ENCODE measurements at regions not wholly inside any gene's neighbourhood (a gene's known extent, or its start where the extent isn't known, plus 50 kb on each side); places are given as distances from the start of the nearest gene placed in this dataset.

- TF ChIP-seq EZH2 (IDR thresholded peaks at IDR 0.05; ENCODE audit: low read length) (no peak), CTCF (optimal IDR thresholded peaks at IDR 0.05 in 1 of 3, IDR thresholded peaks at IDR 0.05 in 1 of 3, conservative IDR thresholded peaks at IDR 0.05 in 1 of 3; ENCODE audit: extremely low read depth in 1 of 3, insufficient read depth in 2 of 3, low read length in 3 of 3) (no peak)
These were observed 318.4 kb upstream of the RGS18 start for GRCh38 chr1:191839891-191840290.

Measured in keratinocyte (primary cell).